Activated CD4-positive, alpha-beta T cell treated with anti-CD3 and anti-CD28 coated beads, Interleukin-2, amount 50 U/mL, for 48 hours (primary cell): ENCODE measurements at regions not wholly inside any gene's neighbourhood (a gene's known extent, or its start where the extent isn't known, plus 50 kb on each side); places are given as distances from the start of the nearest gene placed in this dataset.
"Not testable (repeated sequence)": the region's sequence is repeated elsewhere in the genome, so short reads cannot be mapped to it uniquely, and the experiment has no call there.

Experiments
- DNase-seq, 2 experiments: peaks; one replicate each; pipeline ENCODE4 v3.0.0-alpha.2; 2020

DNA sequence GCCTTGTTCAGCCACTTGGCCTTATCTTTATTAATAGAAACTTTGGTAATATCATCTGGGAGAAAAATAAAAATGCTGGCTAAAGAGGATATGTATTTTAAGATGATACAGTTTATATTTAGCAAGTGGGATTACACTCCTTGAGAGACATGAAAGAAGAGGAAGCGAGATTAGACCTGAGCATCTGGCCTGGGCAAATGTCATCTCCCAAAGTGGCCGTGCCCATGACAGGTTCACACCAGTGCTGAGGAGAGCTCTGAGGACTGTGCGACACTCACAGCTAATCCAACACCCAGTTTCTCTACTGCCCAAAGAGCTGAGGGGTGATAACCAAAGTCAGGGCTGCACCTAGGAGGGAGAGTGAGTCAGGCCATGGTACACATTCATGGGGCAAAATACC is 121.7 kb upstream of the DUSP10 start:
- no peak for DNase-seq

DNA sequence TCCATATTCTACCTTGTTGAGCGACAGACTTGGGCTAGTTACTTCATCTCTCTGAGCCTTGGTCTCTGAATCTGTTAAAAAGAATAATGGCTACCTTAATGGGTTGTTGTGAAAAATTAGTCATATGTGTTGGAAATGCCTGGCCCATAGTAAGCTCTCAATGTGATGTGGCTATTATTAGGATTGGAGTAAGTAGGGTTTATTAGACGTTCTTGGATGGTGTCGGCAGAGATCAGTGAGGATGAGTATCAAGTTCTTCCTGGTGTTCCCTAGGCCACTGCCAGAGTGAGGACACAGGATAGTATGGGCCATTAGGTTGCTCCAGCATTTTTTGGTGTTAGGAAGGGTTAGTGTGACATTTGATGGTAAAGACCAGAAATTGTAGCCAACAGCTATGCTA is 121.1 kb upstream of the DUSP10 start:
- no peak for DNase-seq

DNA sequence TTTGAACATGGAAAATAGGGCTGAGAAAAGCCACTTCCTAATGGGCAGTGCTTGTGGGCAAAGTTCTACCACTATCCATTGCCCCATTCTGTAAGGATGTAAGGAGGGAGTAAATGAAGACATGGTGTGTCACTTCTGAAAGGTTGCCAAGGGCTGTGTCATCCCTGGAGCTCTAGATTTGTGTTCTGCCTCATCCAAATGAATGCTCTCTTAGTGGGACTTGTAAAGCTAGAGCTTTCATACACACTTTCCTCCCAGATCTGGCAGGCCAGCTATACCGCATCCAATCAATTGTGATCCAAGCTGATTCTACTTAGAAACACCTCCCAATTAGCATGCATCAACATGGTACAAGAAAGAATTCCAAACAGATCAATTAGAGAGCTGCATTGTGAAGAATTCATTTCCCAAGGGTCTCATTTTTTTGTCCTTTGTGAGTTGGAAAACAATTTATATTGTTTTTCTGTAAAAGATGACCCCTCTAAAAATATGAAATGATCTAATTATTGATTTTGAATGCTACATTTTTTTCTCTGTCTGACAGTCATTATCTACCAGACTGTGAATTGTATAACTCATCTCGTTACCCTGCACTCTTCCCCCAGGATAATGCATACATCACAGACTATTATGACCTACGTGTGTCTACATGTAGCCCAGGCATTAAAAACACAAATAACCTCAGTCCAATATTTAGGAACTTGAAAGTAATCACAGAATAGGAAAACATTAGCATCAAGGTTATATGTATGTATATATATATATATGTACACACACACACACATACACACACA is 117.1 kb upstream of the DUSP10 start:
- no peak for DNase-seq

DNA sequence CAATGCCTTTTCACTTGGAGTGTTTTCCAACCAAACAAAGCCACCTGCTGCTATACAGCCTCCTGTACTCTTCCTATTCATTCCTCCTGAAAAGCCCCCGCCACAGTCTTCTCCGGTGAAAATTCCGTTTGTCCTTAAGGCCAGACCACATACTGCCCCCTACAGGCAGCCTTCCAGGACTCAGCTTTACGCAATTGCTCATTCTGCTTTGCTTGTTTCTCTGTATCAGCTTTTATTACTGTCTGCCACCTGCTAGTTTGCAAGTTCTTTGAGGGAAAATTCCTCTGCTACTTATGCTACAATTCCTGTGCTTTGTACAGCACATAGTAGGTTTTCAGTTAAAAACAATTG is 115.2 kb upstream of the DUSP10 start:
- DNase-seq: not testable (repeated sequence)

DNA sequence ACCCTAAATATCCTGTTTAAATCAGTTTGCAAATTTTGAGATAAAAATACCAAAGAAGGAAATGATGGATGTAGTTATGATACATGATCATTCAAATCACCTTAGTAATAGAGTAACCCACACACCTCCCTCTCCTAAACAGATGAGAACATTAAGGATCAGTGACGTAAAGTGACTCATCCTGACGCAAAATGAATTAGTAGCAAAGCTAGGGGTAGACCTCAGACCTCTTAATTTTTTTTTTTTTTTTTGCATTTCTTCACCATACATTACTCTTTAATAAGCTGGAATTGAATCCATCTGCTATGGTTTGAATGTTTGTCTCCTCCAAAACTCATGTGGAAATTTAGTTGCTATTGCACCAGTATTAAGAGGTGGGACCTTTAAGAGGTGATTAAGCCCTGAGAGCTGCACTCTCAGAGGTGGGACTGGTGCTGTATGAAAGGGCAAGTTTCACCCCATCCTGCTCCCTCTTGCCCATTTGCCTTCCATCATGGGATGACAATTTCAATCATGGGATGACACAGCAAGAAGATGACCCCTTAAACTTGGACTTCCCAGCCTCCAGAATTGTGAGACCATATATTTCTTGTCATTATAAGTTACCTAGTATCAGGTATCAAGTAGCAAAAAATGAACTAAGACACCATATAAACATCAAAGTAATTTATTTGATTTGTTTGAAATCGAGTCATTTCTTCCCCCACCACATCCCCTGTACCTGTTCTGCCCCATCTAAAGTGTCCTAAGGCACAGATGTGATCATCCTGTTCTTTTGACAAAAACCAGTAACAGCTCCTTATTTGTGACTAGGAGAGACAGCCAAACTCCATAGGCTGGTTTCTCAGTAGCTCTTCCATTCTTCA is 114.6 kb upstream of the DUSP10 start:
- no peak for DNase-seq

DNA sequence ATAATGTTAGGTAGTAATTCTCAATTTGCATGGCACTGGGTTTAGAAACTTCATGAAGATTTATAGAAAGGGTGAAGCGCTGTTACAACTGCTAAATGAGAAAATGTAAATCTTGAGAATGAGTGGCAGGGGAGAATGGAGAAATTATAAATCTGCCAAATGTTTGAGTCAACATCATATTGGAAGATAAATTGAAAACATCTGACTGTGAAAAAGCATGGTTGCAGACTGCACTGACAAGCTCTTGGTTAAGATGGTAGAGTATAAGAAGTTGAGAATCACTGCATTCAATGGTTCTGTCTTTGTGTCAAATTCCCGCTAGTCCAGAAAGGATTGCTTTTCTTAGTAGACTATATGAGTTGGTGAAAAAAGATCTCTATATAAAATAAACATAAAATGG is 113.3 kb upstream of the DUSP10 start:
- DNase-seq: no peak

DNA sequence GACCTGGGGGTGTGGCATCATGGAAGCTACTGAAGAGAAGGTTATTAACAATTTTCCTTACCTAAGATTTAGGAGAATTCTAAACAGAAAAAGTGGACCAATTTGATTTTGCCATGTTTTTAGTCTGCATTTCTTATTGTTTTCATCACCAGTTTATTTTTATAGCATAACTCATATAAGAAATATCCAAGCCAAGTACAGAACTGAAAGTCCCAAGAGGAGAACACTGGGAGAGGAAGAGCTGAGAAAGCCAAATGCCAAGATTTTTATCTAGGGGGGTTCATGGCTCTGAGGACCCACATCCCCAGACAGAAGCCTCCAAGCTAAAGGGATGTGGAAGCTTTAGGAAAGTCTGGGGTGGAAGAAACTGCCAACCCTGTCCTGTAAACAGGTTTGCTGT is 109.4 kb upstream of the DUSP10 start:
- no peak for DNase-seq

DNA sequence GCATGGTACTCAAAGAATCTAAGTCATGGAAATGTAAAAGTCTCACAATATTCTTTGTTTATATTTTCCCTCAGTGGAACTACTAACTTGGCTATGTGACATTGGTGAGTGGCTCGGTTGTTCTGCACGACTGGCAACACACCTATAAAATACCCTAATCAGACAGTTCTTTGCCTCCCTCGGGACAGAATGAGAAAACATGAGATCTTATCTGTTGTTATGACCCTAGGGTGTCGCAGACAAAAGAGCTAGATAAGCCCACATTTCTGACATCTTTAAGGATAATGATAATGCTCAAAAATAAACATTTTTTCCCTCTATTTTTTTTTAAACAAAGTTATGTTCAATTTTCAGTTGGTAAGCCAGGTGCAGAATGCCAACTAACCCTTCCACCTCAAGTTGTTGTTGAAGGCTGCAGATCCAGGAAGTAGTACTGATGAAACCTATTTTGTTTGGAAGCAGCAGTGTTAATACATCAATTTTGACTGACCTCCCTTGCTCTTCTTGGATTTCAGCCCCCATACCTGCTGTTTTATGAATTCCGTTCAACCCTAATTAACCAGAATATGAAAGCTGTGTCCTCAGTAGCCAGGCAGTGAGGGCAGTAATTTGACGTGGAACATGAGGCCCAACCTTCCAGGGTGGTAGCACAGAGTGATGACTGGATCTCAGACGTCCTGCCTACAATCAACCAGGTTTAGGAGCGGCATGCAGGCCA is 108.7 kb upstream of the DUSP10 start:
- DNase-seq: no peak

DNA sequence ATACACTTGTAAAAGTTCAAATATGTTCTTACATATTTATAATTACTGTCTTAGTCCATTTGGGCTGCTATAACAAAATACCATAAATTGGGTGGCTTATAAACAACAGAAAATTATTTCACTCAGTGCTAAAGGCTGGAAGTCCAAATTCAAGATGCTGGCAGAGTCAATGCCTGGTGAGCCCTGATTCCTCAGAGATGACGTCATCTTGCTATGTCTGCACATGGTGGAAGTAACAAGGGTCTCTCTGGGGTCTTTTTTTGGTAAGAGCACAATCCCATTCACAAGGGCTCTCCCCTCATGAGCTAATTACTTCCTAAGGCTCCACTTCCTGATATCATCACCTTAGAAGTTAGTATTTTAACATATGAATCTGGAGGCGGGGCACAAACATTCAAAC is 108.0 kb upstream of the DUSP10 start:
- no peak for DNase-seq

DNA sequence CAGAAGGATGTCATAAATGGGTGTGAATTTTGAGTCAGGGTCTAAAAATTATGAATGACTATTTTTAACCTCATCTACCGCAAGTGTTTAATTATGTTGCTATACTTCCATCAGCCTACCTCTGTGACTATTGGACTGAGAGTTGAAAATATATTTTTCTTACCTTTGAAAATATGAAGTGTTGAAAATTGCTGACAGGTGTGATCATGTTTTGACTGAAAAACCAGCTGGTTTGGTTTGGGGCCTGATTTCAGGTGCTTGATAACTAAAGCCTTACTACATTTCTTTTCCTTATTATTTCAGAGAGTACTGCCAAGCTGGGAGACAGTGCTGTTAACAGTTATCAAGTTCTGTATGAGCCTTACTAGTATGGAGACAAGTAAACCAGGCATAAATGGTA is 107.2 kb upstream of the DUSP10 start:
- DNase-seq: no peak

DNA sequence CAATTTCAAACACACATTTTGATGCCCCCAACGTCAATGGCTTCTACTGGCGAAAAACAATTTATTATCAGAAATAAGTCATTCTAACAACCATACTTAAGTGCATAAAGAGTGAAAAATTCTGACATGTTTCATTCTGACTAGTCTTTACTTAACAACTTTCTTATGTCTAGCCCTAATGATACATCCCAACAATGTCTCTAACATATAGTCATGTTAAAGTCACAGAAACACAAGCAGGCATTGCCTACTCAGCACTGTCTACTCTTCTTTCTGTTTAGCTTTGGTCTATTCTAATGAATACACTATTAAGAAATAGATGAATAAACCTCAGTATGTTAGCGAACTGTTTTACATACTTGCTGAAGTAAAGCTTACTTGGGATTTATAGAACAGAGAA is 105.8 kb upstream of the DUSP10 start:
- no peak for DNase-seq

DNA sequence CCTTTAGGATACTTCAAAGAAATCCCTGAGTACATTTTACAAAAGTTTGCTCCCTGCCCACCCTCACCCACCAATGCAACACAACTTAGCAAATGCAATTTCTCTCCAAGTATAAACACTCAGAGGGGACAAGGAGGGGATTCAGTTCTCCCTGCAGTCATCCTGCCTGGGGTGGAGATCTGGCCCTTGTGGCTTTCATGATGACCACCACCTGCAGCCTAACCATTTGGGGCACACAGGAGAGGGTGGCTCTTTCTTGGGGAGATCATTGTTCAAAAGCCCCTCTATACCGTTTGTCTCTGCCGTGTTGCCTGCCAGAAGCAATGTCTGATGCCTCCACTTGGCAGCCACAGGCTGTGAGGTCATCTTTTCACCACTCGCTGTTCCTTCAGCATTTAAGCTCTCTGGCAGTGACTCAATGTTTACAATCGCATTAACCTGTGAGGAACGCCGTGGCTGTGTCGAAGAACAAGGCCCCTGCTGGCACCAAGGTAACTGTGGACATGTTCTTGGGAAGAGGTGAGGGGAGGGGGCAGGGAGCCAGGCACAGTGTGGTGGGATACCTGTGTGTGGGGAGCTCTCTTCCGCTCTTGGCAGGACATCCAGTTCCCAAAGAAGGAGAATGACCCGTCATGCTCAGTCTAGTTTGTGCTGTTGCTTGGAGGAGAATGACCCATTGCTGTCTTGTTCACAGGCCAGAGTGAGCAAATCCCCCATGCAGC is 103.9 kb upstream of the DUSP10 start:
- no peak for DNase-seq

DNA sequence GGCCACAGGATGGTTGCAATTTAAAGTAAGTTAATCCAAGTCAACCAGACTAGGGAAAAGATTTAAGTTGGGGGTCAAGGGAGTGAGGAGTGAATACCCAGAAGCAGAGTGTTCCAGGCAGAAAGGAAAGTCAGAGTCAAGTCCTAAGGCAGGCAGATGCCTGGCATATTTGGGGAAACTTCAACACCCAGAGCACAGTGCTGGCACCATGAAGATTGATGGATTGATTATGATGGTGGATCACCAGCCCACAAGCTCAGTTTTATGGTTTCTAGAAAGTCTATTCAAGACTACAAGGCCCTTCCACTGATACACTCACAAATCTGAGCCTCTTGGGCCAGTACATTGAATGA is 100.1 kb upstream of the DUSP10 start:
- no peak for DNase-seq

DNA sequence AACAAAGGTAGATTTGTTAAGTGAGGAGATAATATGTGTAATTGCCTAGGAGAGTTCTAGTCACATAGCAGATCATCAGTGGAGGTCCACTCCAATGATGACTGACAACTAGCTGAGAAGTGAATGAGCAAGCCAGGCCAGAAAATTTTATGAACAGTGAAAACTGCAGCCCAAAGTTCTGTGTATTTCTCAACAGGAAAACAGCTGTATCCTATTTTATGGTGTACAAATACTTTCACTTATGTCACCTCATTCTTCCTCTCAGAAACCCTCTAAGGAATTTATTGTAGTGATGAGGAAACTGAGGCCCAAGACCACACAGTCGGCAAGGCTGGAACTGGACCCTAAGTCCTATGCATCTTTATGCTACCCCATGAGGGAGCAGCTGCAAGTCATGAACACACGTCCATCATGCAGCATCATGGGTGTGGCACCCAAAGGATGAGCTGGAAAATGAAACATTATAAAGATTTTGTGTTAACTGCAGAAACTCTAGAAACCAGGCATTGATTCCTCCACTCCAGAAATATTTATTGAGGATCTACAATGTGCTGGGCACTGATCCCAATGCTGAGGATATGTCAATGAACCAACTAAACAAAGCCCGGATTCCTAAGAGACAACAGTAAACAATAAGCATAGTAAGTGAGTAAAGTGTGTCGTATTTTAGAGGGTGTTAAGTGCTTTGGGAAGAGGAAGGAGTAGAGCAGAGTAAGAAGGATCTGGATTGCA is 99.5 kb upstream of the DUSP10 start:
- no peak for DNase-seq

DNA sequence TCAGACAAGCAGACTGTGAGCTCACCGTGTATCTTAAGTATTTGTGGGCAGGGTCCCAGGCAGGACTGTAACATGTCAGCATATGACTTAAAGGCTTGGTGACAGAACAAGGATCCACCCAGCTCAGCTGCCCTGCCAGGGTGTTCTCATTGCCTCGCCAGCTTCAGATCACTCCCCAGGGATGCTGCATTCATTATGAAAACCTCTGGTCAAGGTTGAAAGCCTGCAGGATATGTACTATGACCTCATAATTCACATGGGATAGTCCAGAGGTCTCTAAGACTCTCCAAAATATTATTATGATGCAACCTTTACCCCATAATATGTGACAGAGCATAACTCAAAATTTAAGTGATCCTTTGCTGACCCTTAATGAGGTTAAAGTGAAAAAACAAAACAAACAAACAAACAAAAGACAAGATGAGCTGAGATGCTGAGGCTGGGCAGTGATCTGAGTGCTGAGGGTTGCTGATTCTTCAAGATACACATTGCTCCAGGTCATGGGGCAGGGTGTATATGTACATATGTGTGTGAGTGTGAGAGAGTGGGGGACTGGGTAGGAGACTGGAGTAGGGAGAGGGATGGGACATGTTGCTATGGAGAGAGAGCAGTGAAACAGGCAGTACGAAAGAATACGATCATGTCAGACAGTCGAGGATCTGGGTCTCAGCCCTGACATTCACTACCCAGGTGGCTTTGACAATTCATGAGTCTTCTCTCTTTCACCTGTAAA is 98.8 kb upstream of the DUSP10 start:
- DNase-seq: no peak

DNA sequence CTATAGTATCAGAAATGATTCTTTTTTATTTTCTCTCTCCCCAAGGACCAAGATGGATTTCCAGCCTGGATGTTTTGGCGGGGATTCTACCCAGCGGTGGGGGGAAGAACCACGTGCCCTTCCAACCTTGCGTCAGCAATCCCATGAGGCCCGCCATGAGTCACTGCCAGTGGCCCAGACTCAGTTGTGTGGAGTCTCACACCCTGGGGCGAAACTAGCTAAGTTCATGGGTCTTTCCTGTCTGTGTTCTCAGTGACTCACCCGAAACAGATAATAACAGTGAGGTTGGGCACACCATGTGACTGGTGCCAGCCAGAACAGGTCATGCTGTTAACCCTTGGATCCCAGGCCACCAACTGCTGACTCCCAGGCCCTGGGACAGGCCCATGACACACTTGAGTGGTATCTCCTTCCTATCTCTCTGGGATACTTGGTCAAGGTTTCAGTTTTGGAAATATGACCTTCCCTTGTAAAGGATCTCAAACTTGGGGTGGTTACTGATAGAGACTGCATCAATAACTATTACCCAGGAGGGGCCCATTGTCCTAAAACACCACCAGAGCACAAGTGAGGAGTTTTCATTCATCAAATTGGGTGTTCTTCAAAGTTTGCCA is 98.0 kb upstream of the DUSP10 start:
- peak; percentile 77 to 84 for DNase-seq

DNA sequence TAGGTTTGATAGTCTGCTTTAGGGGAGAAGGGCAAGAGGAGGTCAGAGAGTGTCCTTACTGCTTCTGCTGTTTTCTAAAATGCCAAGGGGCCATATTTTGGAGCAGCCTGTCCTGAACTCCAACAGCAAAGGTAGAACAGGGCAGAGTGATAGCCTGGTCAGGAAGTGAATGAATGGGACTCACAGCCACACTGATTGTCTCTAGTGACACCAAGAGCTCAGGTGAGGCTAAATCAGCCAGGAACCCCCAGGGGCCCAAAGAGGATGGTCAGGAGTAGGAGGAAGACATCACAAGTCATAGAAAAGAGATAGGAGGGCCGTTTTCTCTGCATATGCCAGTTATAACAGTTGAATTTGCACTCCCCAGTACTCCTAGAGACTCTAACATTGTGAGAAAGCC is 97.4 kb upstream of the DUSP10 start:
- no peak for DNase-seq

DNA sequence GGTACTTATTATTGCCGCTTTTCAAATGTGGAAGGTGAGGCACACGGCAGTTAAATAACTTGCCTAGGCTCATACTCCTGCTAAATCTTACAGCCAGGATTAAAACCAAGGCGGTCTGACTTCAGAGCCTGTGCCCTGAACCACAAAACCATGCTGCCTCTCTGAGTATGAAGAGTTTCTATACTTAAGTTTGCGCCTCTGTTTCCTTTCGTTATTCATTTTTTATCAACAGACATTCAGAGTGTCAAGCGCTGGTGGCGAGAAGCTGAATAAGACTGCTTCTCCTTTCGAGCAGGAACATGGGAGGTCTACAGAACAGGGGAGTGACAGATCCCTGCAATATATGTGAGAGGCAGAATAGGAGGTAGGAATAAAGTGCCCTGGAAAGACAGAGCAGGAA is 96.0 kb upstream of the DUSP10 start:
- peak; percentile 31 to 44 for DNase-seq

DNA sequence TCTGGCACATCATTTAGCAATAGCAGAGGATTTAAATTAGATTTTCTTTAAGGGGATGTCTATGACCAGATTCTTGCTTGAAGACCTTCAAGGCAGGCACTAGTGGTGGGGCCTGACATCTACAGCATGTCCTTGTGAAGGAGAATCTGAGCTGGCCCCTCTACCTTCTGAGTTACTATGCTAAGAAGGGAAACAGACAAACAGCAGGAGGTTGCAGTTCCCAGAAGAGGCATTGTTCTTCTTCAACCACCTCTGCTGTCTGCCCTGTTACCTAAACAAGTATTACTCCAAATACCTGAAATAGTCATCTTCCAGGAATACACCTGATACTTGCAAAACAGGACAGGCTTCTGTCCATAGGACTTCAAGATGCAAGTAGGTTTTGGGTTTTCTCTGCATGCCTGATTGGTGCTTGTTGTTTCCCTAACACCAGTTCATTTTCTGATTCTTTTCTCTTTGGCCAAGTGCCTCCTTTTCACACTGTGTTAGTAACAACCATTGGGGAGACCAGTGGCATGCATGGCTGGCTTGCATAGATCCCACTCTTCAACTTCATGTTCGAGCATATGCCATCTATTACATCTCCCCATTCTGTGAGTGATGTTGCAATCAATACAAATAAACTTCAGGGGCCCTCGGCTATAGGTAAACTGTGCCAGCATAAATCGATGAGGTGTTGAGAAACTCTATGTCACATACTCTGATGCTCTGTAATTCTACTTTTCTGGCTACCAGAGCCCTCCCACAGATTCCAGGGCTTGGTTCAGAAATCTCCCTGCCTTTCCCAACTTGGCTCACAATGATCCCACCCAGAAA is 93.0 kb upstream of the DUSP10 start:
- DNase-seq: no peak

DNA sequence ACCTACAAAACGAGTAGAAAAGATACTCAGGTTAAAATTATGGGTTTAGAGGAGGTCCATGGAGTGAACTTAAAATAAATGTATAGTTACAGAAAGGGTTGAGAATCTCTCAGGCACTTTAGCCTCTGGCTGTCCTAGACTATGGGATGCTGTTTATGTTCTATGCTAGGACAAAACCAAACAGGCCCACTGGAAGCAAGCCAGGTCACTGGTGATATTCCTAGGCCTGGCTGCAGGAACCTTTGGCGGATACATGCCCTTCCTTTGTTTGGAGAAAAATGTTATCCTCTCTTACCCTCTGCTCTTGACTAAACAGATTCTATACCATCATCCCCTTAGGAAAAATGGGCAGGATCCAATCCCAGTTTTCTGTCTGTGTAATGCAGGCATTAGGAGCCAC is 90.7 kb upstream of the DUSP10 start:
- DNase-seq: no peak
